SK-N-SH (cell line): ENCODE measurements at regions not wholly inside any gene's neighbourhood (a gene's known extent, or its start where the extent isn't known, plus 50 kb on each side); places are given as distances from the start of the nearest gene placed in this dataset.

Experiments
- CTCF ChIA-PET: fragments of 300-600, 350-600 bp; formaldehyde crosslinking; extraction: SDS; loops from one replicate; lab custom pipeline; 2021; lab: Yijun Ruan, JAX
- POLR2A ChIA-PET: fragments of 350-600 bp; sonication (Branson Sonifier 250); formaldehyde crosslinking; extraction: SDS; loops from one replicate; lab custom pipeline; 2020; ENCODE audit warnings: antibody characterized with exemption, inconsistent platforms; lab: Yijun Ruan, JAX
- DNase-seq: peaks from one replicate; pipeline ENCODE4 v3.0.0; 2012
- H2AFZ ChIP-seq: fragments of 200-600 bp; sonication (generic); 2 replicates; pipeline ENCODE4 v1.8.1; 2016; ENCODE audit warnings: antibody characterized with exemption, mild to moderate bottlenecking, low read depth
- H3F3A ChIP-seq: fragments of 200-600 bp; sonication (generic); replicated peaks from 2 replicates; pipeline ENCODE3; 2016; ENCODE audit warnings: antibody characterized with exemption, mild to moderate bottlenecking; ENCODE audit not compliant: insufficient read depth
- H3K27ac ChIP-seq, 2 experiments: fragments of 200-500 bp in 1 of 2; fragments of 200-600 bp in 1 of 2; sonication (Bioruptor generic) in 1 of 2; sonication (generic), shearing (Covaris generic) in 1 of 2; 2 replicates each; pipeline versions ENCODE4 v1.5.1 to v1.6.1; 2014 to 2016; ENCODE audit warnings: low read depth in 2 of 2, inconsistent platforms in 1 of 2, low read length in 1 of 2, mild to moderate bottlenecking in 1 of 2, mixed read lengths in 1 of 2
- H3K27me3 ChIP-seq: fragments of 200-600 bp; sonication (generic), shearing (Covaris generic); 2 replicates; pipeline ENCODE4 v1.6.1; 2016; ENCODE audit warnings: mixed run types; ENCODE audit not compliant: insufficient read depth
- H3K36me3 ChIP-seq, 2 experiments: fragments of 200-500 bp in 1 of 2; fragments of 200-600 bp in 1 of 2; sonication (Bioruptor generic) in 1 of 2; sonication (generic) in 1 of 2; replicated peaks in 1 of 2; 2 replicates each; pipeline versions ENCODE3 to v1.5.1; 2014 to 2016; ENCODE audit warnings: low read length in 1 of 2, mild to moderate bottlenecking in 1 of 2; ENCODE audit not compliant: insufficient read depth in 2 of 2, control insufficient read depth in 1 of 2
- H3K4me1 ChIP-seq, 2 experiments: fragments of 200-500 bp in 1 of 2; fragments of 200-600 bp in 1 of 2; sonication (Bioruptor generic) in 1 of 2; sonication (generic), shearing (Covaris generic) in 1 of 2; 2 replicates each; pipeline versions ENCODE4 v1.5.1 to v1.6.1; 2014 to 2016; ENCODE audit warnings: low read depth in 1 of 2, low read length in 1 of 2, mixed run types in 1 of 2; ENCODE audit not compliant: insufficient read depth in 2 of 2, control insufficient read depth in 1 of 2
- H3K4me2 ChIP-seq: fragments of 200-600 bp; sonication (generic), shearing (Covaris generic); 2 replicates; pipeline ENCODE4 v1.6.1; 2017; ENCODE audit warnings: mixed run types
- H3K4me3 ChIP-seq, 2 experiments: fragments of 200-500 bp in 1 of 2; fragments of 200-600 bp in 1 of 2; sonication (Bioruptor generic) in 1 of 2; sonication (generic), shearing (Covaris generic) in 1 of 2; 2 replicates each; pipeline versions ENCODE4 v1.5.1 to v1.8.1; 2014 to 2016; ENCODE audit warnings: low read depth in 2 of 2, inconsistent platforms in 1 of 2, low read length in 1 of 2, mild to moderate bottlenecking in 1 of 2, mixed read lengths in 1 of 2, moderate library complexity in 1 of 2
- H3K79me2 ChIP-seq: fragments of 200-600 bp; sonication (generic); 2 replicates; pipeline ENCODE4 v1.8.1; 2017; ENCODE audit warnings: mild to moderate bottlenecking; ENCODE audit not compliant: insufficient read depth
- H3K9ac ChIP-seq: fragments of 200-600 bp; sonication (generic); 2 replicates; pipeline ENCODE4 v1.6.1; 2017; ENCODE audit warnings: mixed run types
- H3K9me2 ChIP-seq: fragments of 200-600 bp; sonication (generic); 2 replicates; pipeline ENCODE4 v1.6.1; 2017; ENCODE audit warnings: mixed run types
- H3K9me3 ChIP-seq: fragments of 200-600 bp; sonication (generic); 2 replicates; pipeline ENCODE4 v1.6.1; 2017; ENCODE audit warnings: mixed run types, mild to moderate bottlenecking, moderate library complexity
- H4K20me1 ChIP-seq: fragments of 200-600 bp; sonication (generic); 2 replicates; pipeline ENCODE4 v1.6.1; 2017; ENCODE audit warnings: mild to moderate bottlenecking, mixed run types; ENCODE audit not compliant: insufficient read depth
- EP300 ChIP-seq, 2 experiments: IDR thresholded peaks; 2 replicates each; pipeline versions ENCODE4 v1.4.0 to v1.6.1; 2012; ENCODE audit warnings: borderline replicate concordance in 1 of 2, low read depth in 1 of 2, low read length in 1 of 2
- EZH2phosphoT487 ChIP-seq: fragments of 200-600 bp; sonication (generic); IDR thresholded peaks from 2 replicates; pipeline ENCODE4 v1.6.1; 2017; ENCODE audit warnings: low read depth, mixed run types, mild to moderate bottlenecking, antibody characterized with exemption, moderate library complexity, borderline replicate concordance
- FOSL2 ChIP-seq: IDR thresholded peaks from 2 replicates; pipeline ENCODE4 v1.4.0; 2012; ENCODE audit warnings: low read depth, mild to moderate bottlenecking, moderate library complexity, borderline replicate concordance
- FOXJ3 ChIP-seq: sonication (generic); formaldehyde crosslinking; IDR thresholded peaks from 2 replicates; pipeline ENCODE4 v1.5.1; 2020; ENCODE audit warnings: mild to moderate bottlenecking, missing genetic modification reagents
- GATA2 ChIP-seq: sonication (generic); formaldehyde crosslinking; IDR thresholded peaks from 2 replicates; pipeline ENCODE4 v1.5.0; 2020; ENCODE audit warnings: mild to moderate bottlenecking, missing genetic modification reagents
- JUND ChIP-seq: IDR thresholded peaks from 2 replicates; pipeline ENCODE4 v1.4.0; 2012
- MEF2A ChIP-seq: IDR thresholded peaks from 2 replicates; pipeline ENCODE4 v1.4.0; 2012; ENCODE audit warnings: low read depth, borderline replicate concordance
- MXI1 ChIP-seq: IDR thresholded peaks from 2 replicates; pipeline ENCODE4 v1.6.1; 2012; ENCODE audit warnings: mild to moderate bottlenecking, low read depth, low read length, improper control_type of control experiment
- NFIC ChIP-seq: IDR thresholded peaks from 2 replicates; pipeline ENCODE4 v1.4.0; 2012; ENCODE audit warnings: borderline replicate concordance
- PBX3 ChIP-seq: IDR thresholded peaks from 2 replicates; pipeline ENCODE4; 2012
- POLR2AphosphoS5 ChIP-seq: IDR thresholded peaks from 2 replicates; pipeline ENCODE4 v1.6.1; 2012; ENCODE audit warnings: low read depth, low read length
- RFX5 ChIP-seq: IDR thresholded peaks from 2 replicates; pipeline ENCODE4 v1.6.1; 2012; ENCODE audit warnings: mild to moderate bottlenecking, improper control_type of control experiment, low read length
- RXRA ChIP-seq: IDR thresholded peaks from 2 replicates; pipeline ENCODE4 v1.4.0; 2012; ENCODE audit warnings: low read depth, mild to moderate bottlenecking, borderline replicate concordance
- SIN3A ChIP-seq: IDR thresholded peaks from 2 replicates; pipeline ENCODE4 v1.6.1; 2012; ENCODE audit warnings: low read depth, mild to moderate bottlenecking, low read length, moderate library complexity, borderline replicate concordance
- SMC3 ChIP-seq: IDR thresholded peaks from 2 replicates; pipeline ENCODE4 v1.6.1; 2012; ENCODE audit warnings: low read depth, low read length, improper control_type of control experiment
- USF1 ChIP-seq: IDR thresholded peaks from 2 replicates; pipeline ENCODE4 v1.4.0; 2012; ENCODE audit warnings: low read depth, borderline replicate concordance
- YY1 ChIP-seq: IDR thresholded peaks from 2 replicates; pipeline ENCODE4 v1.4.0; 2012; ENCODE audit warnings: low read depth, mild to moderate bottlenecking
- WGBS: methylation state at CpG from one replicate; pipeline ENCODE4 v1.1.6; 2017; ENCODE audit warnings: low lambda C conversion rate; 5-methylcytosine and 5-hydroxymethylcytosine counted together
- TF ChIP-seq, protein P1 (sequence below): IDR thresholded peaks from 2 replicates; pipeline ENCODE4 v1.4.0; 2012; ENCODE audit warnings: low read depth, borderline replicate concordance
- TF ChIP-seq, protein P2 (sequence below): fragments of 150-350 bp; IDR thresholded peaks from 2 replicates; pipeline ENCODE4 v1.6.1; 2017; ENCODE audit warnings: antibody characterized with exemption, low read length, low read depth, borderline replicate concordance
- TF ChIP-seq, protein P3 (sequence below): fragments of 200-600 bp; sonication (generic); IDR thresholded peaks from 2 replicates; pipeline ENCODE4 v1.6.1; 2017; ENCODE audit warnings: antibody characterized with exemption, mild to moderate bottlenecking, moderate library complexity

- CTCF ChIA-PET, result no interaction called here
- H3K27me3 ChIP-seq, result no peaks in the 10 kb centered on the region
- no peak overlapping the region for H2AFZ ChIP-seq
- TF ChIP-seq MXI1, result no peak
- no peak for TF ChIP-seq JUND
- TF ChIP-seq FOXJ3 (CRISPR knock-in tag), result no peak
- no peak for TF ChIP-seq GATA2
- TF ChIP-seq SMC3, result no peak
- no peak for TF ChIP-seq SIN3A
- no peak for TF ChIP-seq EP300 (IDR thresholded peaks at IDR 0.05; ENCODE audit: borderline replicate concordance in 1 of 2, low read depth in 1 of 2, low read length in 1 of 2)
- no peak for TF ChIP-seq RFX5
- no peak for TF ChIP-seq MEF2A
- TF ChIP-seq, protein P1, sequence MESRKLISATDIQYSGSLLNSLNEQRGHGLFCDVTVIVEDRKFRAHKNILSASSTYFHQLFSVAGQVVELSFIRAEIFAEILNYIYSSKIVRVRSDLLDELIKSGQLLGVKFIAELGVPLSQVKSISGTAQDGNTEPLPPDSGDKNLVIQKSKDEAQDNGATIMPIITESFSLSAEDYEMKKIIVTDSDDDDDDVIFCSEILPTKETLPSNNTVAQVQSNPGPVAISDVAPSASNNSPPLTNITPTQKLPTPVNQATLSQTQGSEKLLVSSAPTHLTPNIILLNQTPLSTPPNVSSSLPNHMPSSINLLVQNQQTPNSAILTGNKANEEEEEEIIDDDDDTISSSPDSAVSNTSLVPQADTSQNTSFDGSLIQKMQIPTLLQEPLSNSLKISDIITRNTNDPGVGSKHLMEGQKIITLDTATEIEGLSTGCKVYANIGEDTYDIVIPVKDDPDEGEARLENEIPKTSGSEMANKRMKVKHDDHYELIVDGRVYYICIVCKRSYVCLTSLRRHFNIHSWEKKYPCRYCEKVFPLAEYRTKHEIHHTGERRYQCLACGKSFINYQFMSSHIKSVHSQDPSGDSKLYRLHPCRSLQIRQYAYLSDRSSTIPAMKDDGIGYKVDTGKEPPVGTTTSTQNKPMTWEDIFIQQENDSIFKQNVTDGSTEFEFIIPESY, result no peak
- TF ChIP-seq, all 33 proteins: peak for 0
- no peak for DNase-seq
- POLR2A ChIA-PET, result no interaction called here
- Histone ChIP-seq H3K27ac (no peak overlapping the region), H3K9ac (no peak overlapping the region), H3K4me2 (no peak overlapping the region), H3K9me2 (no peaks in the 10 kb centered on the region), H3K36me3 (no peaks in the 10 kb centered on the region), H4K20me1 (no peaks in the 10 kb centered on the region), H3F3A (peaks cover 21% of the 10 kb centered on the region), H3K79me2 (no peaks in the 10 kb centered on the region), H3K4me3 (no peak overlapping the region), H3K9me3 (0 out of 2 replicates have a peak, but pooled peaks cover 6% of the 10 kb centered on the region), H3K4me1 (peaks cover 8 to 25% of the 10 kb centered on the region in 2 experiments)
Observed at GRCh38 chr2:190817082-190817481, 63.5 kb upstream of the GLS start.

DNA sequence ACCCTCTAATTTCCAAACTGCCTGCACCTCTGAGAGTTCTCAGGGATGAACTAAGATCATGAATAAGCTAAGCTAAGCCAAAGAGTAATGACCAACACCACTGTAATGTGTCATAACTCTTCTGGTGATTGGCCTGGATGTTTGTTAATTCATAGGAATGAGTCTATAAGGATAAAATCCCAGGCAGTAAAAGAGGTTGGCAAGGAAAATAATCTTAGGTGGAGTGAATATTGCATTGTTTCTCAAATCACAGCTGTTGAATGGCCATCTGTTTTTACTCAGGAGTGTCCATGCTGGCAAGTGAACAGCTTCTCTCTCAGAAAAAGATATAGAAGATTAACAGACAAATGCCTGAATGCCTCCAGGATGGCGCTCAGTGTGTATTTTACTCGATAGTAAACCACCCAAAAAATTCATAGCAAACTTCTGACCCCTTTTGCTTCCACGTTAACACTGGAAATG lies 60.8 kb upstream of the GLS start:
- Histone ChIP-seq H3K4me3 (no peak overlapping the region; a peak in 1 of 4 replicates), H4K20me1 (no peaks in the 10 kb centered on the region), H3K9ac (no peak overlapping the region), H3K9me2 (no peaks in the 10 kb centered on the region), H3K4me2 (peak overlapping the region; percentile 42), H3K79me2 (no peaks in the 10 kb centered on the region), H2AFZ (peak overlapping the region; percentile 27; the same call in 1 of the 2 replicates), H3K36me3 (no peaks in the 10 kb centered on the region), H3K9me3 (0 out of 2 replicates have a peak, but pooled peaks cover 6% of the 10 kb centered on the region), H3F3A (peaks cover 26% of the 10 kb centered on the region), H3K4me1 (peaks cover 8 to 19% of the 10 kb centered on the region in 2 experiments), H3K27me3 (no peaks in the 10 kb centered on the region), H3K27ac (peak overlapping the region; percentile 83 to 93)
- ChIA-PET POLR2A (interaction anchor here (0.9 kb wide), 1 partner anchor 15 kb away, joined by 3 read pairs; no protein-coding TSS in a partner anchor), CTCF (interaction anchor here (0.6 to 1.3 kb wide), 4 partner anchors 12 to 26 kb away, joined by 3 to 4 read pairs (median 3); no protein-coding TSS in a partner anchor)
- WGBS, result 11% methylated on average over 3 of the region's 3 CpGs
- peak; percentile 54 for DNase-seq
- TF ChIP-seq PBX3, result peak; percentile 98
- TF ChIP-seq GATA2, result peak; percentile 82
- peak; percentile 81 for TF ChIP-seq FOSL2
- no peak for TF ChIP-seq MXI1
- TF ChIP-seq SIN3A, result peak; percentile 89
- TF ChIP-seq RXRA, result peak; percentile 93
- TF ChIP-seq, protein P2, sequence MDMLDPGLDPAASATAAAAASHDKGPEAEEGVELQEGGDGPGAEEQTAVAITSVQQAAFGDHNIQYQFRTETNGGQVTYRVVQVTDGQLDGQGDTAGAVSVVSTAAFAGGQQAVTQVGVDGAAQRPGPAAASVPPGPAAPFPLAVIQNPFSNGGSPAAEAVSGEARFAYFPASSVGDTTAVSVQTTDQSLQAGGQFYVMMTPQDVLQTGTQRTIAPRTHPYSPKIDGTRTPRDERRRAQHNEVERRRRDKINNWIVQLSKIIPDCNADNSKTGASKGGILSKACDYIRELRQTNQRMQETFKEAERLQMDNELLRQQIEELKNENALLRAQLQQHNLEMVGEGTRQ, result no peak
- TF ChIP-seq EZH2phosphoT487, result no peak
- TF ChIP-seq NFIC, result peak; percentile 98
- peak; percentile 94 for TF ChIP-seq POLR2AphosphoS5
- TF ChIP-seq RFX5, result no peak
- TF ChIP-seq YY1, result peak; percentile 57; the same call in 1 of the 2 replicates
- TF ChIP-seq JUND, result peak; percentile 89
- TF ChIP-seq USF1, result 0 out of 2 replicates have a peak, but pooled peaks have one; percentile 20
- TF ChIP-seq, protein P3, sequence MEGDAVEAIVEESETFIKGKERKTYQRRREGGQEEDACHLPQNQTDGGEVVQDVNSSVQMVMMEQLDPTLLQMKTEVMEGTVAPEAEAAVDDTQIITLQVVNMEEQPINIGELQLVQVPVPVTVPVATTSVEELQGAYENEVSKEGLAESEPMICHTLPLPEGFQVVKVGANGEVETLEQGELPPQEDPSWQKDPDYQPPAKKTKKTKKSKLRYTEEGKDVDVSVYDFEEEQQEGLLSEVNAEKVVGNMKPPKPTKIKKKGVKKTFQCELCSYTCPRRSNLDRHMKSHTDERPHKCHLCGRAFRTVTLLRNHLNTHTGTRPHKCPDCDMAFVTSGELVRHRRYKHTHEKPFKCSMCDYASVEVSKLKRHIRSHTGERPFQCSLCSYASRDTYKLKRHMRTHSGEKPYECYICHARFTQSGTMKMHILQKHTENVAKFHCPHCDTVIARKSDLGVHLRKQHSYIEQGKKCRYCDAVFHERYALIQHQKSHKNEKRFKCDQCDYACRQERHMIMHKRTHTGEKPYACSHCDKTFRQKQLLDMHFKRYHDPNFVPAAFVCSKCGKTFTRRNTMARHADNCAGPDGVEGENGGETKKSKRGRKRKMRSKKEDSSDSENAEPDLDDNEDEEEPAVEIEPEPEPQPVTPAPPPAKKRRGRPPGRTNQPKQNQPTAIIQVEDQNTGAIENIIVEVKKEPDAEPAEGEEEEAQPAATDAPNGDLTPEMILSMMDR, result no peak
- no peak; the same call in 1 of the 2 replicates for TF ChIP-seq FOXJ3 (CRISPR knock-in tag)
